ENCODE measurements at regions not wholly inside any gene's neighbourhood (a gene's known extent, or its start where the extent isn't known, plus 50 kb on each side); places are given as distances from the start of the nearest gene placed in this dataset.

- no peak for TF ChIP-seq POLR2AphosphoS5 (IDR thresholded peaks at IDR 0.05)
- TF ChIP-seq, protein P1, sequence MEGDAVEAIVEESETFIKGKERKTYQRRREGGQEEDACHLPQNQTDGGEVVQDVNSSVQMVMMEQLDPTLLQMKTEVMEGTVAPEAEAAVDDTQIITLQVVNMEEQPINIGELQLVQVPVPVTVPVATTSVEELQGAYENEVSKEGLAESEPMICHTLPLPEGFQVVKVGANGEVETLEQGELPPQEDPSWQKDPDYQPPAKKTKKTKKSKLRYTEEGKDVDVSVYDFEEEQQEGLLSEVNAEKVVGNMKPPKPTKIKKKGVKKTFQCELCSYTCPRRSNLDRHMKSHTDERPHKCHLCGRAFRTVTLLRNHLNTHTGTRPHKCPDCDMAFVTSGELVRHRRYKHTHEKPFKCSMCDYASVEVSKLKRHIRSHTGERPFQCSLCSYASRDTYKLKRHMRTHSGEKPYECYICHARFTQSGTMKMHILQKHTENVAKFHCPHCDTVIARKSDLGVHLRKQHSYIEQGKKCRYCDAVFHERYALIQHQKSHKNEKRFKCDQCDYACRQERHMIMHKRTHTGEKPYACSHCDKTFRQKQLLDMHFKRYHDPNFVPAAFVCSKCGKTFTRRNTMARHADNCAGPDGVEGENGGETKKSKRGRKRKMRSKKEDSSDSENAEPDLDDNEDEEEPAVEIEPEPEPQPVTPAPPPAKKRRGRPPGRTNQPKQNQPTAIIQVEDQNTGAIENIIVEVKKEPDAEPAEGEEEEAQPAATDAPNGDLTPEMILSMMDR (IDR thresholded peaks at IDR 0.05), result no peak
- no peak for TF ChIP-seq POLR2A (IDR thresholded peaks at IDR 0.05; ENCODE audit: low read depth)
Observed at GRCh38 chr4:141352331-141352730, 131.6 kb downstream of the ZNF330 start.
